H1 (cell line): ENCODE measurements at regions not wholly inside any gene's neighbourhood (a gene's known extent, or its start where the extent isn't known, plus 50 kb on each side); places are given as distances from the start of the nearest gene placed in this dataset.

Source experiments
- CTCF ChIA-PET: fragments of 300-600 bp; sonication (Branson Sonifier 250); formaldehyde crosslinking; loops from one replicate; lab custom pipeline; 2021; ENCODE audit not compliant: partially characterized antibody; lab: Charles Lee
- POLR2A ChIA-PET: fragments of 300-600 bp; sonication (Branson Sonifier 250); formaldehyde crosslinking; loops from one replicate; lab custom pipeline; 2021; ENCODE audit warnings: inconsistent platforms; ENCODE audit not compliant: partially characterized antibody; lab: Charles Lee
- DNase-seq, 2 experiments: peaks; one replicate each; pipeline versions ENCODE4 v3.0.0 to v3.0.0-alpha.2; 2010 to 2022; ENCODE audit warnings: low spot score in 2 of 2, low read depth in 1 of 2, mixed read lengths in 1 of 2
- FAIRE-seq: peaks from 2 replicates; lab custom pipeline; 2011; peaks lifted over from hg19 to GRCh38; lab: Jason Lieb, UNC
- H2AFZ ChIP-seq: 2 replicates; pipeline ENCODE4 v1.8.1; 2012; ENCODE audit warnings: low read length, inconsistent platforms
- H2AK5ac ChIP-seq: 2 replicates; pipeline ENCODE4 v1.6.1; 2013; ENCODE audit warnings: low read depth, low read length
- H2BK120ac ChIP-seq: replicated peaks from 2 replicates; pipeline ENCODE3; 2013; ENCODE audit warnings: low read depth, low read length, inconsistent platforms
- H2BK12ac ChIP-seq: 2 replicates; pipeline ENCODE4 v1.6.1; 2013; ENCODE audit warnings: low read depth, low read length
- H2BK15ac ChIP-seq: 2 replicates; pipeline ENCODE4 v1.6.1; 2013; ENCODE audit warnings: low read length
- H2BK20ac ChIP-seq: 2 replicates; pipeline ENCODE4 v1.6.1; 2013; ENCODE audit warnings: low read length
- H2BK5ac ChIP-seq: 2 replicates; pipeline ENCODE4 v1.6.1; 2013; ENCODE audit warnings: low read depth, low read length
- H3K14ac ChIP-seq: 2 replicates; pipeline ENCODE4 v1.6.1; 2013; ENCODE audit warnings: inconsistent platforms; ENCODE audit not compliant: insufficient read length
- H3K18ac ChIP-seq: 2 replicates; pipeline ENCODE4 v1.6.1; 2013; ENCODE audit warnings: low read length; ENCODE audit errors: extremely low read depth
- H3K23ac ChIP-seq: 2 replicates; pipeline ENCODE4 v1.6.1; 2013; ENCODE audit warnings: inconsistent platforms; ENCODE audit not compliant: insufficient read length
- H3K23me2 ChIP-seq: 2 replicates; pipeline ENCODE4 v1.6.1; 2013; ENCODE audit warnings: low read depth, low read length
- H3K27ac ChIP-seq: 2 replicates; pipeline ENCODE4 v1.6.1; 2011; ENCODE audit warnings: low read depth, low read length, inconsistent platforms
- H3K27me3 ChIP-seq, 4 experiments: replicated peaks in 1 of 4; 1 replicate in 1 of 4; 2 replicates in 3 of 4; pipeline versions ENCODE4 v1.6.1 to v1.8.1; 2011 to 2013; ENCODE audit warnings: low read length in 3 of 4, mild to moderate bottlenecking in 3 of 4, inconsistent platforms in 2 of 4, mixed read lengths in 2 of 4, moderate library complexity in 1 of 4; ENCODE audit not compliant: control insufficient read depth in 3 of 4, insufficient read depth in 3 of 4; ENCODE audit errors: extremely low read depth in 1 of 4
- H3K36me3 ChIP-seq, 4 experiments: 2 replicates each; pipeline versions ENCODE4 v1.6.1 to v1.8.1; 2011 to 2013; ENCODE audit warnings: mild to moderate bottlenecking in 4 of 4, low read length in 3 of 4, moderate library complexity in 2 of 4, control low read depth in 1 of 4, inconsistent platforms in 1 of 4; ENCODE audit not compliant: insufficient read depth in 4 of 4, control insufficient read depth in 2 of 4
- H3K4ac ChIP-seq: replicated peaks from 2 replicates; pipeline ENCODE3; 2013; ENCODE audit warnings: low read length, low read depth, mixed read lengths, inconsistent platforms; ENCODE audit not compliant: insufficient read length
- H3K4me1 ChIP-seq, 4 experiments: replicated peaks in 1 of 4; 1 replicate in 1 of 4; 2 replicates in 3 of 4; pipeline versions ENCODE4 v1.6.1 to v1.8.1; 2011 to 2013; ENCODE audit warnings: low read length in 3 of 4, inconsistent platforms in 2 of 4, mixed read lengths in 1 of 4; ENCODE audit not compliant: insufficient read depth in 4 of 4, control insufficient read depth in 3 of 4
- H3K4me2 ChIP-seq, 2 experiments: 2 replicates each; pipeline versions ENCODE4 v1.6.1 to v1.8.1; 2011 to 2013; ENCODE audit warnings: low read depth in 2 of 2, low read length in 2 of 2, control low read depth in 1 of 2, inconsistent platforms in 1 of 2, mild to moderate bottlenecking in 1 of 2; ENCODE audit not compliant: insufficient read depth in 1 of 2
- H3K4me3 ChIP-seq, 4 experiments: fragments of 200-600, 300-600 bp in 1 of 4; sonication (generic), shearing (Covaris generic), sonication (Bioruptor Twin) in 1 of 4; 2 replicates each; pipeline versions ENCODE4 v1.5.1 to v1.8.1; 2011 to 2016; ENCODE audit warnings: low read length in 4 of 4, low read depth in 3 of 4, control low read depth in 2 of 4, inconsistent platforms in 2 of 4, mild to moderate bottlenecking in 2 of 4, mixed read lengths in 1 of 4, moderate library complexity in 1 of 4; ENCODE audit not compliant: insufficient read depth in 2 of 4; ENCODE audit errors: extremely low read depth in 1 of 4
- H3K56ac ChIP-seq: replicated peaks from 2 replicates; pipeline ENCODE3; 2013; ENCODE audit warnings: low read depth, mild to moderate bottlenecking, mixed read lengths, low read length, inconsistent platforms; ENCODE audit not compliant: insufficient read length
- H3K79me1 ChIP-seq: 2 replicates; pipeline ENCODE4 v1.6.1; 2013; ENCODE audit warnings: low read depth, low read length, control low read depth
- H3K79me2 ChIP-seq, 2 experiments: 2 replicates each; pipeline versions ENCODE4 v1.6.1 to v1.8.1; 2012 to 2013; ENCODE audit warnings: low read length in 2 of 2, mild to moderate bottlenecking in 2 of 2, inconsistent platforms in 1 of 2; ENCODE audit not compliant: insufficient read depth in 2 of 2, control insufficient read depth in 1 of 2
- H3K9ac ChIP-seq, 4 experiments: replicated peaks in 1 of 4; 1 replicate in 1 of 4; 2 replicates in 3 of 4; pipeline versions ENCODE4 v1.6.1 to v1.8.1; 2011 to 2013; ENCODE audit warnings: low read depth in 3 of 4, low read length in 3 of 4, control low read depth in 2 of 4, mild to moderate bottlenecking in 2 of 4, moderate library complexity in 2 of 4, inconsistent platforms in 1 of 4; ENCODE audit errors: extremely low read depth in 1 of 4
- H3K9me3 ChIP-seq, 2 experiments: 2 replicates each; pipeline versions ENCODE4 v1.6.1 to v1.8.1; 2012 to 2013; ENCODE audit warnings: mild to moderate bottlenecking in 2 of 2, moderate library complexity in 2 of 2, control low read depth in 1 of 2, inconsistent platforms in 1 of 2, low read depth in 1 of 2, low read length in 1 of 2, mixed read lengths in 1 of 2; ENCODE audit not compliant: insufficient read depth in 2 of 2
- H4K20me1 ChIP-seq, 2 experiments: replicated peaks in 1 of 2; 2 replicates each; pipeline versions ENCODE3 to v1.8.1; 2011 to 2013; ENCODE audit warnings: inconsistent platforms in 2 of 2, low read length in 2 of 2, mild to moderate bottlenecking in 1 of 2; ENCODE audit not compliant: insufficient read depth in 2 of 2, control insufficient read depth in 1 of 2
- H4K5ac ChIP-seq: 2 replicates; pipeline ENCODE4 v1.6.1; 2013; ENCODE audit warnings: low read length, low read depth, mixed read lengths, inconsistent platforms; ENCODE audit not compliant: insufficient read length
- H4K8ac ChIP-seq: 2 replicates; pipeline ENCODE4 v1.8.0; 2013; ENCODE audit warnings: mild to moderate bottlenecking, moderate library complexity, low read length, inconsistent platforms; ENCODE audit not compliant: insufficient read depth; ENCODE audit errors: extremely low read depth
- H4K91ac ChIP-seq: replicated peaks from 2 replicates; pipeline ENCODE3; 2013; ENCODE audit warnings: low read length, mixed read lengths, inconsistent platforms; ENCODE audit not compliant: insufficient read length
- ASH2L ChIP-seq: fragments of 200-600, 300-600 bp; sonication (generic); IDR thresholded peaks from one replicate; pipeline ENCODE4 v1.7.1; 2017; ENCODE audit warnings: low read length
- BCL11A ChIP-seq, 2 experiments: IDR thresholded peaks; one replicate each; pipeline ENCODE4 v1.6.1; 2011; ENCODE audit warnings: low read depth in 2 of 2, low read length in 2 of 2, mild to moderate bottlenecking in 2 of 2
- CBX8 ChIP-seq: fragments of 300-800, 300-1000 bp; sonication (generic); IDR thresholded peaks from 2 replicates; pipeline ENCODE4 v1.7.1; 2016; ENCODE audit warnings: low read depth, low read length, borderline replicate concordance
- CREB1 ChIP-seq: IDR thresholded peaks from 2 replicates; pipeline ENCODE4 v1.6.1; 2012; ENCODE audit warnings: inconsistent platforms
- CTBP2 ChIP-seq: IDR thresholded peaks from 2 replicates; pipeline ENCODE4 v1.7.0; 2011; ENCODE audit warnings: borderline replicate concordance, mild to moderate bottlenecking, moderate library complexity, mixed read lengths, low read length; ENCODE audit not compliant: insufficient read depth, insufficient read length
- EGR1 ChIP-seq: IDR thresholded peaks from 2 replicates; pipeline ENCODE4 v1.6.1; 2011; ENCODE audit warnings: low read depth, low read length, borderline replicate concordance
- MAFK ChIP-seq: IDR thresholded peaks from 2 replicates; pipeline ENCODE4 v1.6.1; 2012; ENCODE audit warnings: low read depth, mild to moderate bottlenecking, improper control_type of control experiment, low read length
- PHF8 ChIP-seq: fragments of 200-600 bp; sonication (generic); conservative IDR thresholded peaks from 2 replicates; pipeline ENCODE4 v1.7.1; 2012; ENCODE audit warnings: low read depth, mild to moderate bottlenecking, inconsistent platforms, low read length, moderate library complexity
- POLR2AphosphoS5 ChIP-seq: IDR thresholded peaks from 2 replicates; pipeline ENCODE4 v1.6.1; 2011; ENCODE audit warnings: low read depth, low read length
- RBBP5 ChIP-seq: IDR thresholded peaks from 2 replicates; pipeline ENCODE4 v1.7.1; 2012; ENCODE audit warnings: low read depth, mild to moderate bottlenecking, inconsistent platforms, low read length, moderate library complexity, borderline replicate concordance
- SIN3A ChIP-seq, 2 experiments: IDR thresholded peaks in 1 of 2; conservative IDR thresholded peaks in 1 of 2; 2 replicates each; pipeline ENCODE4 v1.6.1; 2011 to 2012; ENCODE audit warnings: low read length in 2 of 2, improper control_type of control experiment in 1 of 2, low read depth in 1 of 2, mild to moderate bottlenecking in 1 of 2
- TBP ChIP-seq: IDR thresholded peaks from 2 replicates; pipeline ENCODE4 v1.6.1; 2011; ENCODE audit warnings: low read depth, low read length, improper control_type of control experiment
- WGBS, 2 experiments: shearing (Covaris generic) in 1 of 2; methylation state at CpG; one replicate each; pipeline versions ENCODE4 v1.1.6 to v1.1.7; 2013 to 2015; ENCODE audit warnings: low lambda C conversion rate in 2 of 2, mixed read lengths in 2 of 2, inconsistent platforms in 1 of 2, low coverage in 1 of 2, missing lambda C conversion rate in 1 of 2; ENCODE audit not compliant: insufficient replicate concordance in 2 of 2, insufficient coverage in 1 of 2, insufficient read length in 1 of 2; ENCODE audit errors: extremely low coverage in 1 of 2, missing lambda C conversion rate in 1 of 2; 5-methylcytosine and 5-hydroxymethylcytosine counted together
- TF ChIP-seq, protein P1 (sequence below), 3 experiments: IDR thresholded peaks; 1 replicate in 2 of 3; 2 replicates in 1 of 3; pipeline versions ENCODE4 v1.5.1 to v1.6.1; 2011; ENCODE audit warnings: low read length in 3 of 3, mild to moderate bottlenecking in 3 of 3, inconsistent platforms in 2 of 3, low read depth in 1 of 3, moderate library complexity in 1 of 3; ENCODE audit not compliant: insufficient read depth in 1 of 3; ENCODE audit errors: control extremely low read depth in 1 of 3

DNA sequence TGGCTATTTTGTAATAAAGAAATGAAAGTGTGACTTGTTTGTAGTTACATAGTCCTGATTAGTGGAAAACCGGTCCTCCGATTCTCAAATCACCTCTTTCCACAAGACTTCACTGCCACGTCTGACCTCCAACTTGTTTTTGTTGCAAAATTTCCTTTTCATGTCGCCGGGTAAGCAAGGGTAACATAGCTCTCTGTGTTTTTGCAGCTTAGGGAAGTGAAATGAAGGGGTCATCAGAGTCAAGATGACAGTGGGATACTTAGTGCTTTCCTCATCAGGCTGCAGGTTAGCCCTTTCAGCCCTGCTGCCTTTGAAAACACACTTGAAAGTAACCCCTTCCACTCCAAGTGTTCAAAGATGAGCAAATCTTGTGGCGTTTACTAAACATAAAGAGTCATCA lies 217.9 kb downstream of the USP25 start:
- Histone ChIP-seq H3K4me3 (no peak overlapping the region), H3K4me1 (0 out of 7 replicates have a peak, but pooled peaks cover 0 to 2% (median 0%) of the 10 kb centered on the region in 4 experiments), H4K91ac (no peak overlapping the region), H2AFZ (peak overlapping the region; percentile 59; the same call in 1 of the 2 replicates), H2BK20ac (no peak overlapping the region), H4K20me1 (no peaks in the 10 kb centered on the region), H3K79me1 (no peaks in the 10 kb centered on the region), H3K4ac (no peak overlapping the region), H4K5ac (no peak overlapping the region), H3K9ac (no peak overlapping the region), H2BK12ac (no peak overlapping the region), H3K9me3 (no peaks in the 10 kb centered on the region), H3K18ac (no peak overlapping the region), H3K27me3 (no peaks in the 10 kb centered on the region), H3K56ac (no peak overlapping the region), H2BK5ac (no peak overlapping the region), H3K23me2 (no peaks in the 10 kb centered on the region), H2BK15ac (no peak overlapping the region), H2BK120ac (no peak overlapping the region), H2AK5ac (no peak overlapping the region), H3K36me3 (no peaks in the 10 kb centered on the region), H3K23ac (no peak overlapping the region), H3K79me2 (no peaks in the 10 kb centered on the region), H3K27ac (no peak overlapping the region), H3K4me2 (no peak overlapping the region), H4K8ac (no peak overlapping the region), H3K14ac (no peak overlapping the region)
- FAIRE-seq (peak; percentile 13), DNase-seq (no peak)
- WGBS, 2 experiments, result 72% methylated on average over 6 of the region's 6 CpGs; no CpG with 5 or more reads in 1 of the 2 experiments
- ChIA-PET CTCF (no interaction called here), POLR2A (no interaction called here)
- TF ChIP-seq TBP, result no peak
- TF ChIP-seq, protein P1, sequence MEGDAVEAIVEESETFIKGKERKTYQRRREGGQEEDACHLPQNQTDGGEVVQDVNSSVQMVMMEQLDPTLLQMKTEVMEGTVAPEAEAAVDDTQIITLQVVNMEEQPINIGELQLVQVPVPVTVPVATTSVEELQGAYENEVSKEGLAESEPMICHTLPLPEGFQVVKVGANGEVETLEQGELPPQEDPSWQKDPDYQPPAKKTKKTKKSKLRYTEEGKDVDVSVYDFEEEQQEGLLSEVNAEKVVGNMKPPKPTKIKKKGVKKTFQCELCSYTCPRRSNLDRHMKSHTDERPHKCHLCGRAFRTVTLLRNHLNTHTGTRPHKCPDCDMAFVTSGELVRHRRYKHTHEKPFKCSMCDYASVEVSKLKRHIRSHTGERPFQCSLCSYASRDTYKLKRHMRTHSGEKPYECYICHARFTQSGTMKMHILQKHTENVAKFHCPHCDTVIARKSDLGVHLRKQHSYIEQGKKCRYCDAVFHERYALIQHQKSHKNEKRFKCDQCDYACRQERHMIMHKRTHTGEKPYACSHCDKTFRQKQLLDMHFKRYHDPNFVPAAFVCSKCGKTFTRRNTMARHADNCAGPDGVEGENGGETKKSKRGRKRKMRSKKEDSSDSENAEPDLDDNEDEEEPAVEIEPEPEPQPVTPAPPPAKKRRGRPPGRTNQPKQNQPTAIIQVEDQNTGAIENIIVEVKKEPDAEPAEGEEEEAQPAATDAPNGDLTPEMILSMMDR (IDR thresholded peaks at IDR 0.05; ENCODE audit: control extremely low read depth in 1 of 3, insufficient read depth in 1 of 3, low read depth in 1 of 3, low read length in 3 of 3), result no peak
- TF ChIP-seq MAFK, result no peak
- TF ChIP-seq CREB1, result no peak
- no peak for TF ChIP-seq POLR2AphosphoS5
- no peak for TF ChIP-seq RBBP5
- no peak for TF ChIP-seq EGR1
- TF ChIP-seq SIN3A (conservative IDR thresholded peaks at IDR 0.05 in 1 of 2, IDR thresholded peaks at IDR 0.05 in 1 of 2; ENCODE audit: low read depth in 1 of 2, low read length in 2 of 2), result no peak
- no peak for TF ChIP-seq CBX8
- TF ChIP-seq PHF8, result no peak
- no peak for TF ChIP-seq CTBP2
- no peak for TF ChIP-seq BCL11A (IDR thresholded peaks at IDR 0.05; ENCODE audit: low read depth in 2 of 2, low read length in 2 of 2)
- no peak for TF ChIP-seq ASH2L
